Endothelial cell of umbilical vein (primary cell): ENCODE measurements at regions not wholly inside any gene's neighbourhood (a gene's known extent, or its start where the extent isn't known, plus 50 kb on each side); places are given as distances from the start of the nearest gene placed in this dataset.

Experiments used
- EZH2 ChIP-seq: IDR thresholded peaks from 2 replicates; pipeline ENCODE4 v1.6.1; 2012; ENCODE audit warnings: borderline replicate concordance, low read depth, mild to moderate bottlenecking, moderate library complexity, low read length, inconsistent platforms; ENCODE audit not compliant: severe bottlenecking
- MYC ChIP-seq: IDR thresholded peaks from one replicate; pipeline ENCODE4 v1.6.1; 2011; ENCODE audit warnings: mild to moderate bottlenecking, low read depth, low read length
- TF ChIP-seq, protein P1 (sequence below), 2 donors: IDR thresholded peaks; 1 replicate in 1 of 2; 2 replicates in 1 of 2; pipeline ENCODE4 v1.5.1; 2011; ENCODE audit warnings: low read length in 2 of 2, mild to moderate bottlenecking in 2 of 2, moderate library complexity in 2 of 2, control low read depth in 1 of 2, inconsistent platforms in 1 of 2, low read depth in 1 of 2; ENCODE audit not compliant: insufficient read depth in 1 of 2; ENCODE audit errors: extremely low read depth in 1 of 2

DNA sequence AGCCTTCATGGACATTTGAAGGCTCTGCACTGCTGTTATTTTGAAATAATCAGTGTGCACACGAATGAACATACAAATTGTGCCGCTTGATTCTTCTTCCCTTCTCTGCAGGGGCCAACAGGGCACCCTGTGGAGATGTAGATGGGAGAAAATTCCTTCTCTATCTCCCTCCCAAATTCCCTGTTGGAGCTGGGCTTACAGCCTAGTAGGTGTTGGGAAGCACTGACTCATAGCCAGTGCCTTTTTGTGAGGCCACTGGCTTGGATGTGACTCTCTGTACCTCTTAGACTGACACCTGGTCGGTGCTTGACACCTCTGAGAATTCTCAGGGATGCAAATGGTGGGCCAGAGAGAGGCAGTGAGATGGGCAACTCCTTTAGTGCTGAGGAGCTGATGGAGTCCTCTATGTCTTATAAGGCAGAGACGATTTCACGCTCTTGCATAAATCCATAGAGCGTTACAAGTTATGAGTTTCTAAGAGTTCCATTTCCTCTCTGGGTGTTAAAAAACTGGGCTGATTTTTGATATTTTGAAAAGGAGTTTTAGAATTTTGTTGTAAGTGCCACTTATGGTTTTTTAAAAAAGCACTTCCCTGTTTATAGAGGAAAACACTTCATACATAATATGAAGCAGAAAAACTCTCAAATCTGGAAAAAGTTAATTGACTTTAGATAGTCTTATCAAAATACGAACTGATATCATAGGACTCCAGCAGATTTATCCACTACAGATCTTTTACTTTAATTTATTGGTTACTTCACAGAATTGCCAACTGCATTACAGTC, 89.8 kb upstream of the MAP3K7 start:
- no peak for TF ChIP-seq MYC
- TF ChIP-seq, protein P1, sequence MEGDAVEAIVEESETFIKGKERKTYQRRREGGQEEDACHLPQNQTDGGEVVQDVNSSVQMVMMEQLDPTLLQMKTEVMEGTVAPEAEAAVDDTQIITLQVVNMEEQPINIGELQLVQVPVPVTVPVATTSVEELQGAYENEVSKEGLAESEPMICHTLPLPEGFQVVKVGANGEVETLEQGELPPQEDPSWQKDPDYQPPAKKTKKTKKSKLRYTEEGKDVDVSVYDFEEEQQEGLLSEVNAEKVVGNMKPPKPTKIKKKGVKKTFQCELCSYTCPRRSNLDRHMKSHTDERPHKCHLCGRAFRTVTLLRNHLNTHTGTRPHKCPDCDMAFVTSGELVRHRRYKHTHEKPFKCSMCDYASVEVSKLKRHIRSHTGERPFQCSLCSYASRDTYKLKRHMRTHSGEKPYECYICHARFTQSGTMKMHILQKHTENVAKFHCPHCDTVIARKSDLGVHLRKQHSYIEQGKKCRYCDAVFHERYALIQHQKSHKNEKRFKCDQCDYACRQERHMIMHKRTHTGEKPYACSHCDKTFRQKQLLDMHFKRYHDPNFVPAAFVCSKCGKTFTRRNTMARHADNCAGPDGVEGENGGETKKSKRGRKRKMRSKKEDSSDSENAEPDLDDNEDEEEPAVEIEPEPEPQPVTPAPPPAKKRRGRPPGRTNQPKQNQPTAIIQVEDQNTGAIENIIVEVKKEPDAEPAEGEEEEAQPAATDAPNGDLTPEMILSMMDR (IDR thresholded peaks at IDR 0.05; ENCODE audit: extremely low read depth in 1 of 2, insufficient read depth in 1 of 2, low read depth in 1 of 2, low read length in 2 of 2): no peak
- no peak for TF ChIP-seq EZH2
